ENCODE measurements at regions not wholly inside any gene's neighbourhood (a gene's known extent, or its start where the extent isn't known, plus 50 kb on each side); places are given as distances from the start of the nearest gene placed in this dataset.
"Not testable (repeated sequence)": the region's sequence is repeated elsewhere in the genome, so short reads cannot be mapped to it uniquely, and the experiment has no call there.

GRCh38 chr11:47928426-47928825 is 51.9 kb upstream of the PTPRJ start:
- no peak for DNase-seq (ENCODE audit: low spot score)

- no peak for DNase-seq (ENCODE audit: low spot score)
Observed at GRCh38 chr11:47924184-47924691, 56.1 kb upstream of the PTPRJ start.

GRCh38 chr11:47923667-47924066 is 56.7 kb upstream of the PTPRJ start:
- no peak for DNase-seq (ENCODE audit: low spot score)

- not testable (repeated sequence) for DNase-seq (ENCODE audit: low spot score)
Observed at GRCh38 chr11:47921080-47921555, 59.2 kb upstream of the PTPRJ start.

GRCh38 chr11:47918882-47919495 is 61.4 kb upstream of the PTPRJ start:
- no peak for DNase-seq (ENCODE audit: low spot score)

DNA sequence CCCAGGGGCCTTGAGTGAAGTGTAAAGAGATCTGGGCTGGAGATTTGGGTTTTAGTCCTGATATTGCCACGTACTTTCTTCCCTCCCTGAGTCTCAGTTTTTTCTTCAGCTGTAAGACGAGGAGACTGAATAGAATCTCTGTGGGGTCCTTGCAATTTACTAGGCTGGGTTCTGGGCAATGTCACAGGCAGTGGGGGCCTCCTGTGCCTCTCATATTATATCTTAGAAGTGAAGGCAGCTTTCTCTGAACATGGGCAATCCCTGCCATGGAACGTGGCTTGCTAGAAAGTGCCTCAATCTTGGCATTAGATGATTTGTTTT is 62.0 kb upstream of the PTPRJ start:
- no peak for DNase-seq (ENCODE audit: low spot score)

DNA sequence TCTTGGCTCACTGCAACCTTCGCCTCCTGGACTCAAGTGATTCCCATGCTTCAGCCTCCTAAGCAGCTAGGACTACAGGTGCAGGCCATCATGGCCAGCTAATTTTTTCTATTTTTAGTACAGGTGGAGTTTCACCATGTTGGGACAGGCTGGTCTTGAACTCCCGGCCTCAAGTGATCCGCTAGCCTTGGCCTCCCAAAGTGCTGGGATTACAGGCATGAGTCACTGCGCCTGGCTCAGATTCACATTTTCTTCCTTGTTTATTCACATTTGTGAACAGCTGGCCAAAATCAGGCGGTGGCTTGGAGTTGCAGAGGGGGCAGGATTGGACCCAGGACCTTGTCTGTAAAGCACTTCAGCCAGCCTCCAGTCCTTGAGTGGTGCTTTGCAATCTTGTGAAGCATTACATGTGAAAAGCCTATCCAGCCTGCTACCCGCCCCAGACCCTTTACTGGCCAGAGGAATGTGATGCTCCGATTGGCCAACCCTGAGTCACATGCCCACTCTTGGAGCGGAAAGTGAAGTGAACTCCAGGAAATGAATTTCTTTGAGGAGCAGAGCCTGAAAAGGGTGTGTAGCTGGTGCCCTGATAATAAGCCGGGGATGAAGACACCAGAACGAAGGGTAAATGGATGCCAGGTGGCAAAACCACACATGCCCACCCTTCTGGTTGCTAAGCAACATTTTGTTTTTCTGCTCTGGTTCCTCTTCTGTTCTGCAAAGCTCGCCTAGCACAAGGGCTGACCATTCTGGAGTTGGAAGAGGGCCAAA is 62.6 kb upstream of the PTPRJ start:
- DNase-seq (ENCODE audit: low spot score) = peak; percentile 63

GRCh38 chr11:47916361-47916841 is 64.0 kb upstream of the PTPRJ start:
- no peak for DNase-seq (ENCODE audit: low spot score)

- DNase-seq (ENCODE audit: low spot score) = no peak
Observed at GRCh38 chr11:47915783-47916182, 64.6 kb upstream of the PTPRJ start.

DNA sequence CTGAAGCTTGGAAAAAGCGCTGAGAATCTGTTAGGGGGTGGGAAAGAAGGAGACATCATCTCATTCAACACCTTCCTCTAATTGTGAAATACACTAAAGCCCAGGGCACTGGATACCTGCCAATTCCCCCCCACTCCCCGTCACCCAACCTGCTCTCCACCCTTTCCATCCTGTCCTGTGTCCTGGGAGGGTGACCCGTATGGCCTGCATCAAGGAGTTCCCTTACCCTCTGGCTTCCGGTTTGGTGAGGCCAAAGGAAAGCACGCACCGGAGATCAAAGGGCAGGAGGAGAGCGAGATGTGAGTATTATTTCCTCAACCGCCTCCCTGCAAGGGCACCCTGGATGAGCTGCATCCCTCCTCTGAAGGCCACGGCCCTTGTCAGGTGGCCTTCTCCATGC is 65.0 kb upstream of the PTPRJ start:
- DNase-seq (ENCODE audit: low spot score) = no peak

- no peak for DNase-seq (ENCODE audit: low spot score)
Observed at GRCh38 chr11:47914743-47915142, 65.6 kb upstream of the PTPRJ start.

DNA sequence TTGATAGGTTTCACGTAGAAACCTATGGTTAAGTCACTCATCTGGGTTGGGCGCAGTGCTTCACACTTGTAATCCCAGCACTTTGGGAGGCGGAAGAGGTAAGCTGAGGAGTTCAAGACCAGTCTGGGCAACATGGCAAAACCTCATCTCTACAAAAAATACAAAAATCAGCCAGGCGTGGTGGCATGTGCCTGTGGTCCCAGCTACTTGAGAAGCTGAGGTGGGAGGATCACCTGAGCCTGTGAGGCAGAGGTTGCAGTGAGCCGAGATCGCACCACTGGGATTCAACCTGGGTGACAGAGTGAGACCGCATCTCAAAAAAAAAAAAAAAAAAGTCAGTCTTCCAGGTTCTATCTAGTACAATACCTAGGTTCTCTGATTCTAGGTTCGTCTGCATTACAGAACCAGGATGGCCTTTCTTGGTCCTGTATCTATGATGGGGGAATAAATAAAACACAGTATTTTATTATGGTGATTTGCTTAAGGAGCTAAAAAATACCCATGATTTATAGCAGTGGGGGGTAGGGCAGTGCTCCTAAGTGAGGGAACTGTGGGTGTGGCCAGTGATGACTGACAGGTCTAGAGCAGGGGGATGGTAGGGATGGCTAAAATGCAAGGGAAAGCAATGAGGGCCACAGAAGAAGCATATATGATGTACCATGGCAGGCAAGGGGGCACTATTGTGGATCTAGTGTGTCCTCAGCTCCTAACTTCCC is 65.5 kb upstream of the NUP160 start:
- no peak for DNase-seq (ENCODE audit: low spot score)

DNA sequence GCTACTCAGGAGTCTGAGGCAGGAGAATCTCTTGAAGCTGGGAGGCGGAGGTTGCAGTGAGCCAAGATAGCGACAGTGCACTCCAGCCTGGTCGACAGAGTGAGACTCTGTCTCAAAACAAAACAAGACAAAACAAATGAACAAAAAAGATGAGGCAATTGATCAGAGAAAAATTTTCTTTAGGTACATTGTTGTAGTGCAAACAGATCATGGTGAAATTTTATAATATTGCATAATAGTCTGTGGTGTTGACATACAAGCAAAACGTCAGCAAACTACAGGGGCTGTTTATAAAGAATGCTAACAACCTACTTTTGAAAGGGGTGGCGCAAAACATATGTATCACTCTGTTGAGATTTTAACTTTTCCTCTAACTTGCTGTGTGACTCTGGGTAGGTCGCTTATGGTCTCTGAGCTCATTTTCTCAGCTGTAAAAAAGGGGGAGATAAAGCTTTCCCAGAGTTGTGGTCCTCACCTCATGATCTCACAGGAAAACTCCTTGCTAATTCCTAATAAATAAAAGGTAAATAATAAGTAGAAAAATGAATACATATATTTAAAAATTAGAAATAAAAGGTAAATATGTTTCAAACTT is 64.8 kb upstream of the NUP160 start:
- DNase-seq (ENCODE audit: low spot score) = no peak

- no peak for DNase-seq (ENCODE audit: low spot score)
Observed at GRCh38 chr11:47911149-47911548, 63.0 kb upstream of the NUP160 start.

DNA sequence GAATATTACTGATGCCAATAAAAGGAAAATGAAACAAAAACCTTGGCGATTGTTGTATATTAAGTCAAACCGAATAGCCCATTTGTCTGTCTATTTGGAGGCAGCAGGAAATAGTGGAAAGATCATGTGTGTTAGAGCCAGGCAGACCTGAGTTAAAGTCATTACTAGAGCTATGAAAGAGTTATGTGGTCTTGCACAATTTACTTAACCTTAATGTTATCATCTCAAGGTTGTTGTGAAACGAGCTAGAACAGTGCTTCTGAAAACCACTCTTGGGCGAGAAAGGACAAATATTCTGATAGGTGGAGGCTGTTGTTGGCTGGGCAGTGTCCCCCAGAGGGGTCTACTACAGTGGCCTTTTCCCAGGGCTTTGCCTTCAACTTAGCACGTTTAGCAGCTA is 60.0 kb upstream of the NUP160 start:
- no peak for DNase-seq (ENCODE audit: low spot score)

DNA sequence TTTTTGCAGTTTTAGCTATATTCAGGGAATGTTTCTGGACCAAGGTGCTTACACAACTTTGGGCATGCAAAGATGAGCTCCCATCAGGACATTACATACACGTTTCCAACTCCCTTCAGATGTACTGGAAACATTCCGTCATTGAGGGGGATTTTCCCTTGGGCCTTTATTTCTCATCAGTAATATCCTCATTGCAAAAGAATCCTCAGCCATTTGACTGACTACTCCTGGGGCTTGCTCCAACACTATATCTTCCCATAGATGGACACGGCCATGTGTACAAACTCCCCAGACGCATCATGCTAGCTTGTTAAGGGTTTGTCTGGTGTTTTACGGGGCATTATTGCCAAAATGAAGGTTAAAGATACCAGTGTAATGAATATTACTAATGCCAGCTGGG is 59.3 kb upstream of the NUP160 start:
- DNase-seq (ENCODE audit: low spot score) = no peak

DNA sequence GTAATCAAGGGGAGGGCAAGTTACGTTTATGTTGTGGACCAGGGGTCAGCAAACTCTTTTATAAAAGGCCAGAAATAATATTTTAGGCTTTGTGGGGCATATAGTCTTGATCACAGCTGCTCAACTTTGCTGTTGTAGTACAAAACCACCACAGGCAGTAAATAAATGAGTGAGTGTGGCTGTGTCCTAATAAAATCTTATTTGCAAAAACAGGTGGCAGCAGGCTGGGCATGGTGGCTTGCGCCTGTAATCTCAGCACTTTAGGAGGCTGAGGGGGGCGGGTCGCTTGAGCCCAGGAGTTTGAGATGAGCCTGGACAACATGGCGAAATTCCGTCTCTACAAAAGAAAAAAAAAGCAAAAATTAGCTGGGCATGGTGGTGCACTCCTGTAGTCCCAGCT is 57.9 kb upstream of the NUP160 start:
- no peak for DNase-seq (ENCODE audit: low spot score)

- no peak for DNase-seq (ENCODE audit: low spot score)
Observed at GRCh38 chr11:47905358-47906059, 57.4 kb upstream of the NUP160 start.

DNA sequence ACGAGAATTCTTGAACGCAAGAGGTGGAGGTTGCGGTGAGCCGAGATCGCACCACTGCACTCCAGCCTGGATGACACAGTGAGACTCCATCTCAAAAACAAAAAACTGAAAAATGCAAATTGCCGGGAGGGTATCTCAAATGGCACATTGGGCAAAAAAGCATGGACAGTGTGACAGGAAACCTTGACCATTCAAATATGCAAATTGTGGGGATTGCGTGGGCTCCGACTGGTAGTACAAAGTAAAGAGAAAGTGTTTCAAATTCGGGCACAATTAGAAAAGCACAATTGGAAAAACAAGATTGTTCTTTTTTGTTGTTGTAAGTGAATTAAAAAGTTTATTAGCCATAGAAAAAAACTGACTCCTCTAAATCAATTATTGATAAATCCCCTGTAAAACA is 56.7 kb upstream of the NUP160 start:
- no peak for DNase-seq (ENCODE audit: low spot score)

DNA sequence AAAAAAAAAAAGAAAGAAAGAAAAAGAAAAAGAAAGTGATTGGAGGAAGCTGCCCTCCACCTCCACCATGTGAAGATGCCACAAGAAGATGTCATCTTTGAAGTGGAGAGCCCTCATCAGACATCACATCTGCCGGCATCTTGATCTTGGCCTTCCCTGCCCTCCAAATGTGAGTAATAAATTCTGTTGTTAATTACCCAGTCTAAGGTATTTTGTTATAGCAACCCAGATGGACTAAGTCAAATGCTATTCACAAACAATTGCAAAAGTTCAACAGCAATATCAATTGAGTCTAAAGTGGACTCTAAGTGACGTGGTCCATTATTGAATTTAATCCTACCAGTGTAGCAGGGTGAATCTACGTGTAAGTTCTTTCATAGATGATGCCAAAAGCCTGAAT is 55.9 kb upstream of the NUP160 start:
- no peak for DNase-seq (ENCODE audit: low spot score)

DNA sequence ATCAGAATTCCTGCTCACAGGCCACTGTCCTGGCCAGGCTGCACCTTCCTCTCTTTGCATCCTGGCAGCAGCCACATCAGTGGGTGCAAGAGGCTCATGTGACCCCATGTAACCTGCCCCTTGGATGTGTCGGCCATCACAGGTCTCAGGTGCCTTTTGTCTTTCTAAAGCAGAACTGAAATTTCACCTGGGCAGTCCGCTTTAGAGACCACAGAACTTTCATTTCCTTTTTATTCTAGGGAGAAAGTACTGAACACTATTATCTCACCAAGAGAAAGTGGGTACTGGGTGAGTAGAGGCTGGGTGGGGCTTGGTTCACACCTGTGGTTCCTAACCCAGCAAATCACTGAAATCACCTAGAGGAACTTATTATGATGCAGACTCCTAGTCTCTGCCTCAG is 51.7 kb upstream of the NUP160 start:
- peak; percentile 81 for DNase-seq (ENCODE audit: low spot score)
